GM20000 (cell line): ENCODE measurements at regions not wholly inside any gene's neighbourhood (a gene's known extent, or its start where the extent isn't known, plus 50 kb on each side); places are given as distances from the start of the nearest gene placed in this dataset.

Experiments
- DNase-seq: peaks from one replicate; pipeline ENCODE4 v3.0.0; 2012; ENCODE audit warnings: low spot score
- TF ChIP-seq, protein P1 (sequence below): IDR thresholded peaks from 2 replicates; pipeline ENCODE4 v1.5.1; 2012; ENCODE audit warnings: mild to moderate bottlenecking, control low read depth; ENCODE audit errors: extremely low read depth, missing control alignments

DNA sequence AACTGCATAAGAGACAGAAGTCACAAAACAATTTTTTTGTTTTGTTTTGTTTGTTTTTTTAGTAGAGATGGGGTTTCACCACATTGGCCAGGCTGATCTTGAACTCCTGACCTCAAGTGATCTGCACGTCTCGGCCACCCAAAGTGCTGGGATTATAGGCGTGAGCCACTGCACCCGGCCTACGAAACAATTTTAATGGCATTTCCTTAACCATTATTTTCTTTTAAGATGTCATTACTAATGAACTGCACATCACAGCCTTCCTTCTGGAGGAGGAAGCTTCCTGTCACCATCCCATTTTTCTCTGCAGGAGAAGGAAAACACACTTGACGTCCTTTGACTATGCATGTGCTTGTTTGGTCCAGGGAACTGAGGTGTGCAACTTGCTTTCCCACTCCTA lies 125.3 kb upstream of the AKIRIN2 start:
- TF ChIP-seq, protein P1, sequence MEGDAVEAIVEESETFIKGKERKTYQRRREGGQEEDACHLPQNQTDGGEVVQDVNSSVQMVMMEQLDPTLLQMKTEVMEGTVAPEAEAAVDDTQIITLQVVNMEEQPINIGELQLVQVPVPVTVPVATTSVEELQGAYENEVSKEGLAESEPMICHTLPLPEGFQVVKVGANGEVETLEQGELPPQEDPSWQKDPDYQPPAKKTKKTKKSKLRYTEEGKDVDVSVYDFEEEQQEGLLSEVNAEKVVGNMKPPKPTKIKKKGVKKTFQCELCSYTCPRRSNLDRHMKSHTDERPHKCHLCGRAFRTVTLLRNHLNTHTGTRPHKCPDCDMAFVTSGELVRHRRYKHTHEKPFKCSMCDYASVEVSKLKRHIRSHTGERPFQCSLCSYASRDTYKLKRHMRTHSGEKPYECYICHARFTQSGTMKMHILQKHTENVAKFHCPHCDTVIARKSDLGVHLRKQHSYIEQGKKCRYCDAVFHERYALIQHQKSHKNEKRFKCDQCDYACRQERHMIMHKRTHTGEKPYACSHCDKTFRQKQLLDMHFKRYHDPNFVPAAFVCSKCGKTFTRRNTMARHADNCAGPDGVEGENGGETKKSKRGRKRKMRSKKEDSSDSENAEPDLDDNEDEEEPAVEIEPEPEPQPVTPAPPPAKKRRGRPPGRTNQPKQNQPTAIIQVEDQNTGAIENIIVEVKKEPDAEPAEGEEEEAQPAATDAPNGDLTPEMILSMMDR: no peak

DNA sequence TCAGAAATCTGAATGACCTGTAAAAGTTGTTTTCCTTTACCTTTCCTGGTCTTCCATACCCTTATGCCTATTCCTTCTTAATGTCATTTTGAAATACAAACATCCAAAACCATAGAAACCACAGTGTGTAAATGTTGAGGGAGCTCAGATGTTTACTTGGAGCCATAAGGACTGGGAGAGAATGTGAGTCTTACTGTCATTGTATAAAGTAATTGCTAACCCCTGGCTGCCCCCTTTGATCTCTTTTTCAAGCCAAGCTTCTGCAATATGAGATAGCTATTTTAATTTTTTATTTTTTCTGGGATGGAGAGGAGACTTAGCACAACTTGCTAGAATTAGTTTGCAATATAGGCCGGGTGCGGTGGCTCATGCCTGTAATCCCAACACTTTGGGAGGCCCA lies 124.4 kb upstream of the AKIRIN2 start:
- TF ChIP-seq, protein P1: no peak
- DNase-seq: no peak

More for the DNA sequence above, 125.3 kb upstream of the AKIRIN2 start:
- DNase-seq: no peak

DNA sequence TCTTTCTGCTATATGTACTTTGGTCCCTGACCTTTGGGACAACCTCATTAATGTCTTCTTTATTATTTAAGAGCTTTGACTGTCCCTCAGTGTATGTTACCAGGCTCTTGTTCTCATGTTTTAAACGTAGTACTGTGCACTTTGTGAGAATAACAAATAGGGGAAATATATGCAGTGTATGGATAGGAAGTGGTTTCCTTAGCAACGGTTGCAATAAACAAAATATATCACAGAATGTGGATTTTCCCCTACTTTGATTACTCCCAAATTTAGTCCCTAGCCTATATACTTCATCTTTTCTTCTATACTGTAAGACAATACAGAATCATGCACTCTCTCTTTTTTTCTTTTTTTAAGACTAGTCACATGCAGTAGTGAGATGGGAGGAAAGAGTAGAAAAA lies 123.8 kb upstream of the AKIRIN2 start:
- TF ChIP-seq, protein P1: no peak

DNA sequence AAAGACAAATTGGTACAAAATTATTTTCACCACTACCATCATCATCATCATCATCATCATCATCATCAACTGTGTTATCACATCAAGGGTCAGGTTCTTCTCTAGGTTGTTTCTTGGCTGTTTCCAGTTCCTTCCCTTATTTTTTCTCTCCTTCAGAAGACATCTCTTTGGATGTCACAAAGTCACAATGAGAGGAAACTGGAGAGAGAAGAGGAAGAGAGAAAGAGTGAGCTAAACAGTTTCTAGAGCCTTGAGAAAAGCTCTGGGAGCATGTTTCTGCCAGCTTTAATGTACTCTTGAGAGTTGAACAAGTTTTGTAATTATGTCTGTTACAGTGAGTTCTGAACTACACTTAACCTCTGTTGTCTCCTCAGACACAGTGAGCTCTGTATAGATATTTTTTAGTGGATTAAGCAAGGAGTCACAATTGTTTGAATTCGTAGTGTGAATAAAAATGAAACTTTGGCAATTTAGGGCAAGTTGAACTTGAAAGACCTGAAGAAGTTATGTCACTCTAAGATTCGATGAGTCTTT lies 123.0 kb upstream of the AKIRIN2 start:
- DNase-seq: no peak
- TF ChIP-seq, protein P1: no peak

More for the DNA sequence above, 123.8 kb upstream of the AKIRIN2 start:
- DNase-seq: peak; percentile 11

DNA sequence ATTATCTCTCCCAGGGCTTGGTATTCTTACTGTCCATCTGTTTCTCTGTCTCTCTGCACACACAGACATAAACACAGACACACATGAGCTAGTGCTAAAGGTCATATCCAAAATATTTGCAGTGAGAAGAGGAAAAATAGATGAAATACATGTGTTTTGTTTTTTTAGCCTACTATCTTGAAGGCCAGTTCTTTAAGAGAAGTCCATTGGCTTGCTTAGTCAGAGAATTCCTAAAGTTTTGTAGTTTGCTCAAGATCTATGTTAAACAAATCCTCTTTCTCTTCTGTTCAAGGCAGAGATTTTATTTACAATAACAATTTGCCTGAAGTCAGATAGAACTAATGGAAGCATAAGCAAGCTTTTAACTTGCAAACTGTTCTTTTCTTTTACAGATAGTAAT lies 120.0 kb upstream of the AKIRIN2 start:
- DNase-seq: no peak
- TF ChIP-seq, protein P1: no peak

DNA sequence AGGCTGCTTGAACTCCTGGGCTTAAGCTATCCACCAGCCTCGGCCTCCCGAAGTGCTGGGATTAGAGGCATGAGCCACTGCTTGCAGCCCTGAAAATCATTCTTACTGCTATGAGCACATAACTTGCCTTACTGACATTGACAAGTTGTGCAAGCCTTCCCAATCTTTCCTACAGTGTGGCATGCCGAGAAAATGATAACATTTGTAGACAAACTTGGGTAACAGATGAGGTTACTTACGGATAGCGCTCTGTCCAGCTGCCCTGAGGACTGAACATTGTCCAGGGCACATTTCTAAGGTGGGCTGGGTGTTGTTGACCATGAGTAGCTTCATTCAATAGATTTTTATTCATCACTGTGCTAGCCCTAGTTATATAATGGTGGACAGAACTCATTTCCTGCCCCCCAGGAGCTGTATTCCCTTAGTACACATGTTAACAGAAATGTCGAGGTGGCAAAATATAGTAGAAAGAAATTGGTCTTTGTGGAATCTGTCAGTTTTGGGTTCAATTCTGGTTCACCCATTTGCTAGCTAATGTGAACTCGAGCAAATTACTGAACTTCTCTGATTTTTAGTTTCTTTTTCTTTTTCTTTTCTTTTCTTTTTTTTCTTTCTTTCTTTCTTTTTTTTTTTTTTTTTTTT lies 118.4 kb upstream of the AKIRIN2 start:
- TF ChIP-seq, protein P1: no peak
- DNase-seq: no peak

DNA sequence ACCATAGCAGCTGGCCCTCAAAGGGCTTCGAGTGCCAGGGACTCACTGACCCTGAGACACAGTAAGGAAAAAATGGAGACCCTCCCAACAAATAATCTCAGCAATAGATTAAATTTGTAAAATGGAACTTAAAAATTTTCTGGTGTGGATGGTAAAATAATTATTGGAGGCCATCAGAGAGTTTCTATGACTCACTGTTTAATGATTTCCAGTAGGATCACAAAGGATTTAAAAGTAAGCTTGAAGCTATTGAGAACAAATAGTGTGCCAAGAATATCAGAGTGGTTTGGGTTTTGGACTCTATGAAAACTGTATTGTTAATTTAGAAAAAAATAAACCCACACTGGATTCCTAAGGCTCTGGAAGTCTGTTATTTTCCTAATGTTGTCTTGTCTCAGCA lies 115.2 kb upstream of the AKIRIN2 start:
- no peak for DNase-seq
- TF ChIP-seq, protein P1: no peak
